ENCODE measurements at regions not wholly inside any gene's neighbourhood (a gene's known extent, or its start where the extent isn't known, plus 50 kb on each side); places are given as distances from the start of the nearest gene placed in this dataset.

DNA sequence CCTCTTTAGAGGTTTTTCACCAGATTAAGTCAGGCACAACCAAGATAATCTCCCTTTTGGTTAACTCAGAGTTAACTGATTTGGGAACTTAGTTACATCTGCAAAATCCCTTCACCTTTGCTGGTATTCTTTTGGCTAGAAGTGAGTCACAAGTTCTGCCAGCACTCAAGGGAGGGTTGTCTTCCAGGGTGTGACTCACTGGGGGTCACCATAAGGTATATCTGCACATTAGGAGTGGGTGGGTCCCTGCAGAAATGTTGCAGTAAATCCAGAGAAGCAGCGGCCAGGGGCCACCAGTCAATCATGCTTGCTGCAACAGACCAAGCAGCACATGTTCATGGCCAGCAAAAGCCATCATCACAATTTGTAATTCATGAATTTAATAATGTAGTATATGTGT, 59.8 kb upstream of the MAML3 start:
- DNase-seq = no peak

DNA sequence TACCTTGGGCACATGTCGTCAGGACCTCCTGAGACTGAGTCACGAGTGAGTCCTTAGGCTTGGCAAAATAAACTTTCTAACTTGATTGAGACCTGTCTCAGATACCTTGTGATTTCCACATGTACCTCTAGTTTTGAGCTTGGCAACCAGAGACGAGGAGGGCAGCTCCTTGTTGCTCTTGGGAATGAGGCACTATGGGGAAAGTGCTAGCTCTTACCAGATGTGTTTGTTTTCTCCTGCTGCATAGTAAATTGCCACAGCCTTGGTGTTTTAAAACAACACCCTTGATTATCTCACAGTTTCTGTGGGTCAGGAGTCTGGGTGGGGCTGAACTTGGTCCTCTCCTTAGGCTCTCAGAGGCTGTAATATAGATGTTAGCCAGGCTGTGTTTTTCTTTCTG, 59.1 kb upstream of the MAML3 start:
- DNase-seq = no peak

- DNase-seq = no peak
These were observed 58.7 kb upstream of the MAML3 start for GRCh38 chr4:140212646-140213045.

DNA sequence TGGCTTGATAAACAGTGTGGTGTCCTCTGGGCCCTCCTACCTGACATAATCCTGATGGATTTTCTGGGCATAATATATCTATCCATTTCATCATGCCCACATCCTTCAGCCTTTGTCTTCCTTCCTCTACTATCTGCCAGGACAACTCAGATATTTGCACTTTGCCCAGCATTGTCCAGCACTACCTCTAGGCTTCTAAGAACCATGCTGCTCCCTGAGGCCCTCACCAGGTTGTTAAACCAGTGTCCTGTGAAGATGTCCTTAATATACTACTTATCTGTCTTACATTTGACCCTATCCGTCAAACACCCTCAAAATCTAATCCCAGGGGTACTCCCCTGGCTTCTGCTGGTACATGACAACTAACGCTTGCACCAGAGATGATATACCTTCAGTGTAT, 58.2 kb upstream of the MAML3 start:
- no peak for DNase-seq

- DNase-seq = no peak
These were observed 57.7 kb upstream of the MAML3 start for GRCh38 chr4:140211693-140212092.

GRCh38 chr4:140211161-140211560, 57.2 kb upstream of the MAML3 start:
- no peak for DNase-seq

DNA sequence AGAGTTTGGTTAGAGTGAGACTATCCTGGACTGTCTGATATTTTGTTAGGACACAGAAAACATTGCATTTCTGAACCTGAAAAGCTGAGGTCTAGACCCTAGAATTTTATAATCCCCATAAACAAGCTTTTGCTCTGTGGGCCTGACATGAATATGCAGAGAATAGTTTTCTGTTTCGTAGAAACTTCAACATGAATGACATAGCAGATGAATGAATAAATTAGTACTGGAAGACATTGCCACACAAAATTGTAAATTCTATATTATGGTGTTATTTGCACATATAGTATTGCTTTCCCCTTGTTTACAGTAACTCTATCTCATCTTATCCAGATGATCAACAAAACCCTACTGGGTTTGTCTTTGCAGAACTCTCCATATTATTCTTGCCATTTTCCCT, 54.9 kb upstream of the MAML3 start:
- DNase-seq = no peak
